ENCODE measurements at regions not wholly inside any gene's neighbourhood (a gene's known extent, or its start where the extent isn't known, plus 50 kb on each side); places are given as distances from the start of the nearest gene placed in this dataset.

GRCh38 chr9:75504721-75505120 lies 385.8 kb upstream of the PCSK5 start:
- CTCF ChIA-PET: no interaction called here
- dilution Hi-C loops (cut with MboI; ENCODE audit: extremely low pct_ligation_motif_present, low sequenced_read_pairs): no loop called here
- intact Hi-C loops (cut with micrococcal nuclease): no loop called here
- H2AFZ ChIP-seq (ENCODE audit: low read depth, low read length): no peak overlapping the region
- no peaks in the 10 kb centered on the region for H3K27me3 ChIP-seq (ENCODE audit: control insufficient read depth in 2 of 2, insufficient read depth in 2 of 2, low read length in 2 of 2)
- peak; percentile 7 for DNase-seq (ENCODE audit: low read depth, low spot score)
- H3K36me3 ChIP-seq (ENCODE audit: control insufficient read depth in 2 of 2, extremely low read depth in 1 of 2, insufficient read depth in 2 of 2, low read length in 2 of 2): no peaks in the 10 kb centered on the region
- H3K4me1 ChIP-seq (ENCODE audit: control insufficient read depth, extremely low read depth, insufficient read depth, low read length): no peaks in the 10 kb centered on the region
- H3K9ac ChIP-seq (replicated peaks; ENCODE audit: extremely low read depth, insufficient read depth, low read length): no peak overlapping the region
- POLR2A ChIA-PET: no interaction called here
- no peak for FAIRE-seq
- H3K4me3 ChIP-seq (replicated peaks in 1 of 3; ENCODE audit: insufficient read depth in 1 of 3, low read depth in 1 of 3, low read length in 3 of 3): no peak overlapping the region
- H3K9me3 ChIP-seq (replicated peaks; ENCODE audit: control insufficient read depth, insufficient read depth, low read length): no peaks in the 10 kb centered on the region
- no TSS peak for BruUV-seq (replicated peaks)
- H4K20me1 ChIP-seq (replicated peaks; ENCODE audit: control insufficient read depth, extremely low read depth, insufficient read depth, low read length): no peaks in the 10 kb centered on the region
- H3K9me1 ChIP-seq (replicated peaks; ENCODE audit: control insufficient read depth, extremely low read depth, insufficient read depth, low read length): no peaks in the 10 kb centered on the region
- H3K79me2 ChIP-seq (ENCODE audit: control insufficient read depth, insufficient read depth, low read length): no peaks in the 10 kb centered on the region
- no peak overlapping the region for H3K27ac ChIP-seq (ENCODE audit: insufficient read depth, low read depth, low read length)
- TF ChIP-seq MYC (IDR thresholded peaks at IDR 0.05; ENCODE audit: low read depth, low read length) (no peak), EZH2 (IDR thresholded peaks at IDR 0.05; ENCODE audit: borderline replicate concordance, low read depth, low read length, severe bottlenecking) (no peak), JUN (IDR thresholded peaks at IDR 0.05; ENCODE audit: borderline replicate concordance, insufficient read depth, insufficient read length, low read depth) (no peak), CTCF (IDR thresholded peaks at IDR 0.05; ENCODE audit: extremely low read depth in 1 of 2, insufficient read depth in 1 of 2, low read depth in 1 of 2, low read length in 2 of 2) (no peak)
- H3K4me2 ChIP-seq (ENCODE audit: insufficient read depth, low read length): no peak overlapping the region

GRCh38 chr9:75505654-75506053 lies 384.8 kb upstream of the PCSK5 start:
- no peaks in the 10 kb centered on the region for H3K4me1 ChIP-seq (ENCODE audit: control insufficient read depth, extremely low read depth, insufficient read depth, low read length)
- no peak overlapping the region for H2AFZ ChIP-seq (ENCODE audit: low read depth, low read length)
- H3K36me3 ChIP-seq (ENCODE audit: control insufficient read depth in 2 of 2, extremely low read depth in 1 of 2, insufficient read depth in 2 of 2, low read length in 2 of 2): no peaks in the 10 kb centered on the region
- no peaks in the 10 kb centered on the region for H3K9me3 ChIP-seq (replicated peaks; ENCODE audit: control insufficient read depth, insufficient read depth, low read length)
- H3K27ac ChIP-seq (ENCODE audit: insufficient read depth, low read depth, low read length): no peak overlapping the region
- no peak for TF ChIP-seq EZH2 (IDR thresholded peaks at IDR 0.05; ENCODE audit: borderline replicate concordance, low read depth, low read length, severe bottlenecking)
- no peak for TF ChIP-seq JUN (IDR thresholded peaks at IDR 0.05; ENCODE audit: borderline replicate concordance, insufficient read depth, insufficient read length, low read depth)
- no peak for TF ChIP-seq MYC (IDR thresholded peaks at IDR 0.05; ENCODE audit: low read depth, low read length)
- no peak for TF ChIP-seq GATA2 (IDR thresholded peaks at IDR 0.05; ENCODE audit: insufficient read depth, insufficient read length, low read depth, low read length)
- TF ChIP-seq, protein P1, sequence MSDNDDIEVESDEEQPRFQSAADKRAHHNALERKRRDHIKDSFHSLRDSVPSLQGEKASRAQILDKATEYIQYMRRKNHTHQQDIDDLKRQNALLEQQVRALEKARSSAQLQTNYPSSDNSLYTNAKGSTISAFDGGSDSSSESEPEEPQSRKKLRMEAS (IDR thresholded peaks at IDR 0.05; ENCODE audit: insufficient read depth, insufficient read length): no peak
- TF ChIP-seq POLR2AphosphoS5 (IDR thresholded peaks at IDR 0.05; ENCODE audit: insufficient read depth, low read depth, low read length): no peak
- no peak for TF ChIP-seq FOS (IDR thresholded peaks at IDR 0.05; ENCODE audit: borderline replicate concordance, insufficient read depth, low read length)
- BruUV-seq (replicated peaks): no TSS peak
- no peak for FAIRE-seq
- H3K9me1 ChIP-seq (replicated peaks; ENCODE audit: control insufficient read depth, extremely low read depth, insufficient read depth, low read length): no peaks in the 10 kb centered on the region
- DNase-seq (ENCODE audit: low read depth, low spot score): no peak
- H3K4me2 ChIP-seq (ENCODE audit: insufficient read depth, low read length): no peak overlapping the region
- H4K20me1 ChIP-seq (replicated peaks; ENCODE audit: control insufficient read depth, extremely low read depth, insufficient read depth, low read length): no peaks in the 10 kb centered on the region
- no peaks in the 10 kb centered on the region for H3K27me3 ChIP-seq (ENCODE audit: control insufficient read depth in 2 of 2, insufficient read depth in 2 of 2, low read length in 2 of 2)
- ChIA-PET POLR2A (no interaction called here), CTCF (no interaction called here)
- no peak overlapping the region for H3K9ac ChIP-seq (replicated peaks; ENCODE audit: extremely low read depth, insufficient read depth, low read length)
- H3K79me2 ChIP-seq (ENCODE audit: control insufficient read depth, insufficient read depth, low read length): no peaks in the 10 kb centered on the region
- dilution Hi-C loops (cut with MboI; ENCODE audit: extremely low pct_ligation_motif_present, low sequenced_read_pairs) (no loop called here), intact Hi-C loops (cut with micrococcal nuclease) (no loop called here)
- no peak overlapping the region for H3K4me3 ChIP-seq (replicated peaks in 1 of 3; ENCODE audit: insufficient read depth in 1 of 3, low read depth in 1 of 3, low read length in 3 of 3)
